Activated CD8-positive, alpha-beta memory T cell treated with anti-CD3 and anti-CD28 coated beads, Interleukin-2, amount 10 ng/mL, durations not matched to agents 7 days and 5 days (primary cell): ENCODE measurements at regions not wholly inside any gene's neighbourhood (a gene's known extent, or its start where the extent isn't known, plus 50 kb on each side); places are given as distances from the start of the nearest gene placed in this dataset.

Source experiments
- ATAC-seq: fragments of 150-1000 bp; cut with Tn5 transposase; one replicate; pipeline ENCODE4 v1.10.0; 2021; ENCODE audit warnings: moderate library complexity
- CTCF ChIA-PET: fragments of 350-600 bp; sonication (Branson Sonifier 250); formaldehyde crosslinking; loops from one replicate; lab custom pipeline; 2021; ENCODE audit warnings: antibody characterized with exemption; lab: Charles Lee
- DNase-seq: peaks from one replicate; pipeline ENCODE4 v3.0.0-alpha.2; 2020
- H3K27ac Mint-ChIP-seq: one replicate; pipeline ENCODE4 v1.8.0; 2021; ENCODE audit warnings: mild to moderate bottlenecking, mixed read lengths
- H3K27me3 Mint-ChIP-seq: one replicate; pipeline ENCODE4 v1.8.0; 2021; ENCODE audit warnings: mixed read lengths
- H3K36me3 Mint-ChIP-seq: one replicate; pipeline ENCODE4 v1.8.0; 2021; ENCODE audit warnings: mild to moderate bottlenecking, mixed read lengths
- H3K4me1 Mint-ChIP-seq: one replicate; pipeline ENCODE4 v1.8.0; 2021; ENCODE audit warnings: mixed read lengths
- H3K4me3 Mint-ChIP-seq: one replicate; pipeline ENCODE4 v1.8.0; 2021; ENCODE audit warnings: mild to moderate bottlenecking, moderate library complexity, mixed read lengths
- H3K9me3 Mint-ChIP-seq: one replicate; pipeline ENCODE4 v1.8.0; 2022; ENCODE audit warnings: low read depth, mixed read lengths

GRCh38 chr2:103819599-103819998 lies 1034.3 kb upstream of the POU3F3 start:
- no peak for DNase-seq
- H3K27me3 Mint-ChIP-seq: no peaks in the 10 kb centered on the region
- no peaks in the 10 kb centered on the region for H3K4me1 Mint-ChIP-seq
- CTCF ChIA-PET: no interaction called here
- ATAC-seq: no peak
- no peaks in the 10 kb centered on the region for H3K36me3 Mint-ChIP-seq
- H3K4me3 Mint-ChIP-seq: no peak overlapping the region
- no peak overlapping the region for H3K27ac Mint-ChIP-seq
- H3K9me3 Mint-ChIP-seq: peaks cover 2% of the 10 kb centered on the region

- DNase-seq: no peak
- H3K4me1 Mint-ChIP-seq: no peaks in the 10 kb centered on the region
- no peaks in the 10 kb centered on the region for H3K36me3 Mint-ChIP-seq
- H3K27ac Mint-ChIP-seq: no peak overlapping the region
- no peak for ATAC-seq
- CTCF ChIA-PET: no interaction called here
- peaks cover 6% of the 10 kb centered on the region for H3K9me3 Mint-ChIP-seq
- H3K27me3 Mint-ChIP-seq: no peaks in the 10 kb centered on the region
- H3K4me3 Mint-ChIP-seq: no peak overlapping the region
Measured at GRCh38 chr2:103823847-103824246, 1030.1 kb upstream of the POU3F3 start.

- Mint-ChIP-seq H3K4me3 (no peak overlapping the region), H3K36me3 (no peaks in the 10 kb centered on the region), H3K27ac (no peak overlapping the region), H3K27me3 (no peaks in the 10 kb centered on the region), H3K9me3 (peaks cover 8% of the 10 kb centered on the region), H3K4me1 (no peaks in the 10 kb centered on the region)
- CTCF ChIA-PET: no interaction called here
- ATAC-seq (no peak), DNase-seq (no peak)
Measured at GRCh38 chr2:103847276-103847675, 1006.6 kb upstream of the POU3F3 start.

GRCh38 chr2:103859238-103859637 lies 994.7 kb upstream of the POU3F3 start:
- DNase-seq: no peak
- Mint-ChIP-seq H3K27ac (no peak overlapping the region), H3K4me1 (no peaks in the 10 kb centered on the region), H3K36me3 (no peaks in the 10 kb centered on the region), H3K27me3 (no peaks in the 10 kb centered on the region), H3K4me3 (no peak overlapping the region), H3K9me3 (peaks cover 19% of the 10 kb centered on the region)
- ATAC-seq: no peak
- CTCF ChIA-PET: no interaction called here

GRCh38 chr2:103860016-103860415 lies 993.9 kb upstream of the POU3F3 start:
- H3K36me3 Mint-ChIP-seq: no peaks in the 10 kb centered on the region
- H3K4me3 Mint-ChIP-seq: no peak overlapping the region
- no peaks in the 10 kb centered on the region for H3K27me3 Mint-ChIP-seq
- CTCF ChIA-PET: no interaction called here
- no peaks in the 10 kb centered on the region for H3K4me1 Mint-ChIP-seq
- no peak overlapping the region for H3K27ac Mint-ChIP-seq
- DNase-seq (no peak), ATAC-seq (no peak)
- peaks cover 19% of the 10 kb centered on the region for H3K9me3 Mint-ChIP-seq

GRCh38 chr2:103868396-103868795 lies 985.5 kb upstream of the POU3F3 start:
- DNase-seq (no peak), ATAC-seq (no peak)
- H3K4me1 Mint-ChIP-seq: no peaks in the 10 kb centered on the region
- no peaks in the 10 kb centered on the region for H3K27me3 Mint-ChIP-seq
- no peak overlapping the region for H3K27ac Mint-ChIP-seq
- H3K9me3 Mint-ChIP-seq: peaks cover 10% of the 10 kb centered on the region
- H3K36me3 Mint-ChIP-seq: no peaks in the 10 kb centered on the region
- no peak overlapping the region for H3K4me3 Mint-ChIP-seq
- CTCF ChIA-PET: no interaction called here

GRCh38 chr2:103873716-103874351 lies 980.1 kb upstream of the POU3F3 start:
- H3K27me3 Mint-ChIP-seq: no peaks in the 10 kb centered on the region
- CTCF ChIA-PET: no interaction called here
- no peak overlapping the region for H3K27ac Mint-ChIP-seq
- H3K9me3 Mint-ChIP-seq: peaks cover 6% of the 10 kb centered on the region
- H3K4me3 Mint-ChIP-seq: no peak overlapping the region
- no peak for DNase-seq
- H3K36me3 Mint-ChIP-seq: no peaks in the 10 kb centered on the region
- H3K4me1 Mint-ChIP-seq: no peaks in the 10 kb centered on the region
- no peak for ATAC-seq

GRCh38 chr2:103875131-103875530 lies 978.8 kb upstream of the POU3F3 start:
- DNase-seq: no peak
- ATAC-seq: no peak
- Mint-ChIP-seq H3K4me1 (no peaks in the 10 kb centered on the region), H3K9me3 (peaks cover 6% of the 10 kb centered on the region), H3K27me3 (no peaks in the 10 kb centered on the region), H3K27ac (no peak overlapping the region), H3K36me3 (no peaks in the 10 kb centered on the region), H3K4me3 (no peak overlapping the region)
- CTCF ChIA-PET: no interaction called here

GRCh38 chr2:103875531-103875930 lies 978.4 kb upstream of the POU3F3 start:
- ATAC-seq (no peak), DNase-seq (no peak)
- CTCF ChIA-PET: no interaction called here
- Mint-ChIP-seq H3K36me3 (no peaks in the 10 kb centered on the region), H3K4me1 (no peaks in the 10 kb centered on the region), H3K4me3 (no peak overlapping the region), H3K9me3 (peaks cover 6% of the 10 kb centered on the region), H3K27me3 (no peaks in the 10 kb centered on the region), H3K27ac (no peak overlapping the region)

GRCh38 chr2:103876611-103877010 lies 977.3 kb upstream of the POU3F3 start:
- H3K36me3 Mint-ChIP-seq: no peaks in the 10 kb centered on the region
- no peak for ATAC-seq

GRCh38 chr2:103879101-103879500 lies 974.8 kb upstream of the POU3F3 start:
- H3K9me3 Mint-ChIP-seq: peaks cover 2% of the 10 kb centered on the region
- no peak overlapping the region for H3K4me3 Mint-ChIP-seq
- ATAC-seq: no peak
- no peak for DNase-seq
- no peaks in the 10 kb centered on the region for H3K36me3 Mint-ChIP-seq
- H3K4me1 Mint-ChIP-seq: no peaks in the 10 kb centered on the region
- H3K27me3 Mint-ChIP-seq: no peaks in the 10 kb centered on the region
- H3K27ac Mint-ChIP-seq: no peak overlapping the region
- CTCF ChIA-PET: no interaction called here

More at GRCh38 chr2:103876611-103877010, 977.3 kb upstream of the POU3F3 start:
- Mint-ChIP-seq H3K27ac (no peak overlapping the region), H3K9me3 (peaks cover 6% of the 10 kb centered on the region), H3K4me3 (no peak overlapping the region), H3K27me3 (no peaks in the 10 kb centered on the region), H3K4me1 (no peaks in the 10 kb centered on the region)
- no peak for DNase-seq
- CTCF ChIA-PET: no interaction called here

GRCh38 chr2:103880081-103880834 lies 973.7 kb upstream of the POU3F3 start:
- no peak overlapping the region for H3K27ac Mint-ChIP-seq
- H3K9me3 Mint-ChIP-seq: peaks cover 8% of the 10 kb centered on the region
- DNase-seq: no peak
- no peaks in the 10 kb centered on the region for H3K27me3 Mint-ChIP-seq
- no peaks in the 10 kb centered on the region for H3K36me3 Mint-ChIP-seq
- CTCF ChIA-PET: interaction anchor here (1.2 kb wide), 1 partner anchor 18 kb away, joined by 3 read pairs; no protein-coding TSS in a partner anchor
- ATAC-seq: no peak
- H3K4me1 Mint-ChIP-seq: no peaks in the 10 kb centered on the region
- no peak overlapping the region for H3K4me3 Mint-ChIP-seq

GRCh38 chr2:103887625-103888024 lies 966.3 kb upstream of the POU3F3 start:
- H3K36me3 Mint-ChIP-seq: no peaks in the 10 kb centered on the region
- ATAC-seq (no peak), DNase-seq (no peak)
- CTCF ChIA-PET: no interaction called here
- no peaks in the 10 kb centered on the region for H3K4me1 Mint-ChIP-seq
- H3K27me3 Mint-ChIP-seq: no peaks in the 10 kb centered on the region
- H3K27ac Mint-ChIP-seq: no peak overlapping the region
- no peak overlapping the region for H3K4me3 Mint-ChIP-seq
- H3K9me3 Mint-ChIP-seq: peaks cover 22% of the 10 kb centered on the region

GRCh38 chr2:103896182-103896581 lies 957.7 kb upstream of the POU3F3 start:
- Mint-ChIP-seq H3K4me1 (no peaks in the 10 kb centered on the region), H3K27ac (no peak overlapping the region), H3K27me3 (no peaks in the 10 kb centered on the region), H3K9me3 (peaks cover 3% of the 10 kb centered on the region), H3K36me3 (no peaks in the 10 kb centered on the region), H3K4me3 (no peak overlapping the region)
- ATAC-seq: no peak
- CTCF ChIA-PET: no interaction called here
- DNase-seq: no peak
